ENCODE measurements at regions not wholly inside any gene's neighbourhood (a gene's known extent, or its start where the extent isn't known, plus 50 kb on each side); places are given as distances from the start of the nearest gene placed in this dataset.
"Not testable (repeated sequence)": the region's sequence is repeated elsewhere in the genome, so short reads cannot be mapped to it uniquely, and the experiment has no call there.

- DNase-seq (ENCODE audit: low read depth, low spot score): no peak
- Histone ChIP-seq H3K36me3 (ENCODE audit: insufficient read depth, low read length) (no peaks in the 10 kb centered on the region), H3K9ac (ENCODE audit: insufficient read length) (no peak overlapping the region), H3K9me3 (ENCODE audit: low read depth, low read length) (no peaks in the 10 kb centered on the region), H3K27ac (no peak overlapping the region), H3K4me3 (no peak overlapping the region)
- TF ChIP-seq EZH2 (IDR thresholded peaks at IDR 0.05): no peak
- TF ChIP-seq FOXP2 (optimal IDR thresholded peaks at IDR 0.05; ENCODE audit: control extremely low read depth, extremely low read length, insufficient read depth): no peak
- no peak for TF ChIP-seq POLR2AphosphoS5 (IDR thresholded peaks at IDR 0.05; ENCODE audit: borderline replicate concordance, low read depth, low read length)
Observed at GRCh38 chr13:104525467-104525866, 1459.2 kb upstream of the SLC10A2 start.

- no peak overlapping the region for H3K9ac ChIP-seq (ENCODE audit: insufficient read length)
- H3K4me3 ChIP-seq: no peak overlapping the region
- H3K36me3 ChIP-seq (ENCODE audit: insufficient read depth, low read length): no peaks in the 10 kb centered on the region
- no peak for DNase-seq (ENCODE audit: low read depth, low spot score)
- no peaks in the 10 kb centered on the region for H3K9me3 ChIP-seq (ENCODE audit: low read depth, low read length)
- TF ChIP-seq EZH2 (IDR thresholded peaks at IDR 0.05): no peak
- no peak for TF ChIP-seq FOXP2 (optimal IDR thresholded peaks at IDR 0.05; ENCODE audit: control extremely low read depth, extremely low read length, insufficient read depth)
- no peak for TF ChIP-seq POLR2AphosphoS5 (IDR thresholded peaks at IDR 0.05; ENCODE audit: borderline replicate concordance, low read depth, low read length)
- H3K27ac ChIP-seq: no peak overlapping the region
Observed at GRCh38 chr13:104522235-104523072, 1456.2 kb upstream of the SLC10A2 start.

- Histone ChIP-seq H3K9ac (ENCODE audit: insufficient read length) (no peak overlapping the region), H3K9me3 (ENCODE audit: low read depth, low read length) (no peaks in the 10 kb centered on the region), H3K36me3 (ENCODE audit: insufficient read depth, low read length) (no peaks in the 10 kb centered on the region), H3K4me3 (no peak overlapping the region), H3K27ac (no peak overlapping the region)
- TF ChIP-seq POLR2AphosphoS5 (IDR thresholded peaks at IDR 0.05; ENCODE audit: borderline replicate concordance, low read depth, low read length): no peak
- no peak for DNase-seq (ENCODE audit: low read depth, low spot score)
Observed at GRCh38 chr13:104510422-104510821, 1444.2 kb upstream of the SLC10A2 start.

GRCh38 chr13:104493502-104493901 lies 1427.3 kb upstream of the SLC10A2 start:
- not testable (repeated sequence) for H3K4me3 ChIP-seq; H3K9me3 ChIP-seq (ENCODE audit: low read depth, low read length); DNase-seq (ENCODE audit: low read depth, low spot score); H3K27ac ChIP-seq; H3K36me3 ChIP-seq (ENCODE audit: insufficient read depth, low read length); H3K9ac ChIP-seq (ENCODE audit: insufficient read length)

GRCh38 chr13:104491916-104492315 lies 1425.7 kb upstream of the SLC10A2 start:
- Histone ChIP-seq H3K27ac (no peak overlapping the region), H3K9ac (ENCODE audit: insufficient read length) (no peak overlapping the region), H3K4me3 (no peak overlapping the region), H3K9me3 (ENCODE audit: low read depth, low read length) (no peaks in the 10 kb centered on the region), H3K36me3 (ENCODE audit: insufficient read depth, low read length) (no peaks in the 10 kb centered on the region)
- no peak for TF ChIP-seq POLR2AphosphoS5 (IDR thresholded peaks at IDR 0.05; ENCODE audit: borderline replicate concordance, low read depth, low read length)
- TF ChIP-seq FOXP2 (optimal IDR thresholded peaks at IDR 0.05; ENCODE audit: control extremely low read depth, extremely low read length, insufficient read depth): no peak
- TF ChIP-seq EZH2 (IDR thresholded peaks at IDR 0.05): no peak
- DNase-seq (ENCODE audit: low read depth, low spot score): no peak

- Histone ChIP-seq H3K9ac (ENCODE audit: insufficient read length) (no peak overlapping the region), H3K4me3 (no peak overlapping the region), H3K36me3 (ENCODE audit: insufficient read depth, low read length) (no peaks in the 10 kb centered on the region), H3K9me3 (ENCODE audit: low read depth, low read length) (no peaks in the 10 kb centered on the region), H3K27ac (no peak overlapping the region)
- DNase-seq (ENCODE audit: low read depth, low spot score): no peak
- TF ChIP-seq POLR2AphosphoS5 (IDR thresholded peaks at IDR 0.05; ENCODE audit: borderline replicate concordance, low read depth, low read length) (no peak), EZH2 (IDR thresholded peaks at IDR 0.05) (no peak), FOXP2 (optimal IDR thresholded peaks at IDR 0.05; ENCODE audit: control extremely low read depth, extremely low read length, insufficient read depth) (no peak)
Observed at GRCh38 chr13:104487006-104487405, 1420.8 kb upstream of the SLC10A2 start.

GRCh38 chr13:104485571-104485970 lies 1419.4 kb upstream of the SLC10A2 start:
- H3K9ac ChIP-seq (ENCODE audit: insufficient read length): no peak overlapping the region
- no peaks in the 10 kb centered on the region for H3K9me3 ChIP-seq (ENCODE audit: low read depth, low read length)
- H3K4me3 ChIP-seq: no peak overlapping the region
- no peak for DNase-seq (ENCODE audit: low read depth, low spot score)
- no peak overlapping the region for H3K27ac ChIP-seq
- H3K36me3 ChIP-seq (ENCODE audit: insufficient read depth, low read length): no peaks in the 10 kb centered on the region
- TF ChIP-seq POLR2AphosphoS5 (IDR thresholded peaks at IDR 0.05; ENCODE audit: borderline replicate concordance, low read depth, low read length) (no peak), FOXP2 (optimal IDR thresholded peaks at IDR 0.05; ENCODE audit: control extremely low read depth, extremely low read length, insufficient read depth) (no peak), EZH2 (IDR thresholded peaks at IDR 0.05) (no peak)

GRCh38 chr13:104483631-104484030 lies 1417.4 kb upstream of the SLC10A2 start:
- TF ChIP-seq POLR2AphosphoS5 (IDR thresholded peaks at IDR 0.05; ENCODE audit: borderline replicate concordance, low read depth, low read length) (no peak), FOXP2 (optimal IDR thresholded peaks at IDR 0.05; ENCODE audit: control extremely low read depth, extremely low read length, insufficient read depth) (no peak), EZH2 (IDR thresholded peaks at IDR 0.05) (no peak)
- Histone ChIP-seq H3K4me3 (no peak overlapping the region), H3K9me3 (ENCODE audit: low read depth, low read length) (no peaks in the 10 kb centered on the region), H3K9ac (ENCODE audit: insufficient read length) (no peak overlapping the region), H3K36me3 (ENCODE audit: insufficient read depth, low read length) (no peaks in the 10 kb centered on the region), H3K27ac (no peak overlapping the region)
- no peak for DNase-seq (ENCODE audit: low read depth, low spot score)

GRCh38 chr13:104477261-104477660 lies 1411.0 kb upstream of the SLC10A2 start:
- H3K36me3 ChIP-seq (ENCODE audit: insufficient read depth, low read length): no peaks in the 10 kb centered on the region
- no peak overlapping the region for H3K27ac ChIP-seq
- no peaks in the 10 kb centered on the region for H3K9me3 ChIP-seq (ENCODE audit: low read depth, low read length)
- no peak overlapping the region for H3K9ac ChIP-seq (ENCODE audit: insufficient read length)
- DNase-seq (ENCODE audit: low read depth, low spot score): no peak
- H3K4me3 ChIP-seq: no peak overlapping the region
- TF ChIP-seq POLR2AphosphoS5 (IDR thresholded peaks at IDR 0.05; ENCODE audit: borderline replicate concordance, low read depth, low read length): no peak
- TF ChIP-seq FOXP2 (optimal IDR thresholded peaks at IDR 0.05; ENCODE audit: control extremely low read depth, extremely low read length, insufficient read depth): no peak
- TF ChIP-seq EZH2 (IDR thresholded peaks at IDR 0.05): no peak

Data from SK-N-MC (cell line).